ENCODE measurements at regions not wholly inside any gene's neighbourhood (a gene's known extent, or its start where the extent isn't known, plus 50 kb on each side); places are given as distances from the start of the nearest gene placed in this dataset.
"Not testable (repeated sequence)": the region's sequence is repeated elsewhere in the genome, so short reads cannot be mapped to it uniquely, and the experiment has no call there.

- DNase-seq (ENCODE audit: low read depth); H3K9ac ChIP-seq (ENCODE audit: low read length); H3K9me3 ChIP-seq (ENCODE audit: control insufficient read depth, low read length); H3K4me3 ChIP-seq (ENCODE audit: low read length); H3K27me3 ChIP-seq (replicated peaks; ENCODE audit: control insufficient read depth, insufficient read depth, low read length); H3K4me1 ChIP-seq (ENCODE audit: control insufficient read depth, insufficient read depth, low read length); H3K36me3 ChIP-seq (ENCODE audit: control insufficient read depth, insufficient read depth, low read length, severe bottlenecking): not testable (repeated sequence)
Observed at GRCh38 chr2:97431169-97431725, 158.4 kb downstream of the ANKRD36B start.

- not testable (repeated sequence) for H3K9ac ChIP-seq (ENCODE audit: low read length); H3K27me3 ChIP-seq (replicated peaks; ENCODE audit: control insufficient read depth, insufficient read depth, low read length); DNase-seq (ENCODE audit: low read depth); H3K4me1 ChIP-seq (ENCODE audit: control insufficient read depth, insufficient read depth, low read length); H3K9me3 ChIP-seq (ENCODE audit: control insufficient read depth, low read length); H3K4me3 ChIP-seq (ENCODE audit: low read length); H3K36me3 ChIP-seq (ENCODE audit: control insufficient read depth, insufficient read depth, low read length, severe bottlenecking)
Observed at GRCh38 chr2:97422376-97422775, 167.3 kb downstream of the ANKRD36B start.

- not testable (repeated sequence) for H3K4me3 ChIP-seq (ENCODE audit: low read length); H3K4me1 ChIP-seq (ENCODE audit: control insufficient read depth, insufficient read depth, low read length); H3K36me3 ChIP-seq (ENCODE audit: control insufficient read depth, insufficient read depth, low read length, severe bottlenecking); H3K27me3 ChIP-seq (replicated peaks; ENCODE audit: control insufficient read depth, insufficient read depth, low read length); H3K9ac ChIP-seq (ENCODE audit: low read length); DNase-seq (ENCODE audit: low read depth); H3K9me3 ChIP-seq (ENCODE audit: control insufficient read depth, low read length)
Observed at GRCh38 chr2:97406340-97406739, 183.3 kb downstream of the ANKRD36B start.

- H3K9ac ChIP-seq (ENCODE audit: low read length); DNase-seq (ENCODE audit: low read depth); H3K27me3 ChIP-seq (replicated peaks; ENCODE audit: control insufficient read depth, insufficient read depth, low read length); H3K36me3 ChIP-seq (ENCODE audit: control insufficient read depth, insufficient read depth, low read length, severe bottlenecking); H3K4me1 ChIP-seq (ENCODE audit: control insufficient read depth, insufficient read depth, low read length); H3K4me3 ChIP-seq (ENCODE audit: low read length); H3K9me3 ChIP-seq (ENCODE audit: control insufficient read depth, low read length): not testable (repeated sequence)
Observed at GRCh38 chr2:97405172-97405737, 184.4 kb downstream of the ANKRD36B start.

- not testable (repeated sequence) for H3K9me3 ChIP-seq (ENCODE audit: control insufficient read depth, low read length); H3K4me3 ChIP-seq (ENCODE audit: low read length)
Observed at GRCh38 chr2:97402678-97403077, 187.0 kb downstream of the ANKRD36B start.

DNA sequence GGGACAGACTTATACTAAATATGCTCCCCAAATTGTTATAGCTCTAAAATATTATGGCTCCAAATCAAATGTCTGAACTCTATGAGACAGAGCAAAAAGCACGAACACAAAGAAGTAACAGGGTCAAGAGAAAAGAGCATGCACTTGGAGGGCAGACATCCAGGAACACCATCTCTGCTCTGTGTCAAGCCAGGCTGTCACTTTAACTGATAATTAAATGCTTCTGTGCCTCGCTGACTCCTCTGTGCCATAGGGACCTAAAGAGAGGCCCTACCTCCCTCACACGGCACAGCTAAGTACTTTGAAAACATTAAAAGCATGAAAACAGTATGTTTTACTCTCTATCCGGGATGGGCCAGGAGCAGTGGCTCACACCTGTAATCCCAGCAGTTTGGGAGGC, 194.0 kb downstream of the ANKRD36B start:
- not testable (repeated sequence) for H3K9ac ChIP-seq (ENCODE audit: low read length); DNase-seq (ENCODE audit: low read depth); H3K27me3 ChIP-seq (replicated peaks; ENCODE audit: control insufficient read depth, insufficient read depth, low read length); H3K4me1 ChIP-seq (ENCODE audit: control insufficient read depth, insufficient read depth, low read length); H3K4me3 ChIP-seq (ENCODE audit: low read length); H3K9me3 ChIP-seq (ENCODE audit: control insufficient read depth, low read length); H3K36me3 ChIP-seq (ENCODE audit: control insufficient read depth, insufficient read depth, low read length, severe bottlenecking)

More at GRCh38 chr2:97402678-97403077, 187.0 kb downstream of the ANKRD36B start:
- H3K27me3 ChIP-seq (replicated peaks; ENCODE audit: control insufficient read depth, insufficient read depth, low read length); H3K4me1 ChIP-seq (ENCODE audit: control insufficient read depth, insufficient read depth, low read length); DNase-seq (ENCODE audit: low read depth); H3K36me3 ChIP-seq (ENCODE audit: control insufficient read depth, insufficient read depth, low read length, severe bottlenecking); H3K9ac ChIP-seq (ENCODE audit: low read length): not testable (repeated sequence)

GRCh38 chr2:97385803-97386202, 203.9 kb downstream of the ANKRD36B start:
- not testable (repeated sequence) for H3K4me3 ChIP-seq (ENCODE audit: low read length); H3K9me3 ChIP-seq (ENCODE audit: control insufficient read depth, low read length); DNase-seq (ENCODE audit: low read depth); H3K9ac ChIP-seq (ENCODE audit: low read length); H3K36me3 ChIP-seq (ENCODE audit: control insufficient read depth, insufficient read depth, low read length, severe bottlenecking); H3K4me1 ChIP-seq (ENCODE audit: control insufficient read depth, insufficient read depth, low read length); H3K27me3 ChIP-seq (replicated peaks; ENCODE audit: control insufficient read depth, insufficient read depth, low read length)

DNA sequence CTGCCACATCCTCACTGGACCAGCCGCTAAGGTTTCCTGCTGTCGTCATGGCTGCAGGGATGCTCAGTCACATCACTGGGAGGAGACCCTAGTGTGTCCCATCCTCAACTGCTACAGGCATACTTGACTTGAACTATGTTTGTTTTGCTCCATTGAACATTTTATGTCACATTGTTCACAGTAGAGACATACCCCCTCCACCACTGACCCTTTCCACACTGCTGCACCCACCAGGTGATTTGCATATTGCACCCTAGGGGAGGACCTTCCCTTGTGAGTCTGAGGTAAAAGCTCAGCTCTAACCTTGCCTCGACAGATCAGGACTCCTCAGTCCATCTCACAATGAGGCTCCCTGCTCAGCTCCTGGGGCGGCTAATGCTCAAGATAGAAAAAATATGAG, 213.8 kb downstream of the ANKRD36B start:
- H3K4me3 ChIP-seq (ENCODE audit: low read length); H3K36me3 ChIP-seq (ENCODE audit: control insufficient read depth, insufficient read depth, low read length, severe bottlenecking); H3K4me1 ChIP-seq (ENCODE audit: control insufficient read depth, insufficient read depth, low read length); H3K9me3 ChIP-seq (ENCODE audit: control insufficient read depth, low read length); H3K27me3 ChIP-seq (replicated peaks; ENCODE audit: control insufficient read depth, insufficient read depth, low read length); DNase-seq (ENCODE audit: low read depth); H3K9ac ChIP-seq (ENCODE audit: low read length): not testable (repeated sequence)

GRCh38 chr2:97374426-97374825, 215.3 kb downstream of the ANKRD36B start:
- H3K4me1 ChIP-seq (ENCODE audit: control insufficient read depth, insufficient read depth, low read length); DNase-seq (ENCODE audit: low read depth); H3K27me3 ChIP-seq (replicated peaks; ENCODE audit: control insufficient read depth, insufficient read depth, low read length); H3K9me3 ChIP-seq (ENCODE audit: control insufficient read depth, low read length); H3K36me3 ChIP-seq (ENCODE audit: control insufficient read depth, insufficient read depth, low read length, severe bottlenecking); H3K9ac ChIP-seq (ENCODE audit: low read length); H3K4me3 ChIP-seq (ENCODE audit: low read length): not testable (repeated sequence)

DNA sequence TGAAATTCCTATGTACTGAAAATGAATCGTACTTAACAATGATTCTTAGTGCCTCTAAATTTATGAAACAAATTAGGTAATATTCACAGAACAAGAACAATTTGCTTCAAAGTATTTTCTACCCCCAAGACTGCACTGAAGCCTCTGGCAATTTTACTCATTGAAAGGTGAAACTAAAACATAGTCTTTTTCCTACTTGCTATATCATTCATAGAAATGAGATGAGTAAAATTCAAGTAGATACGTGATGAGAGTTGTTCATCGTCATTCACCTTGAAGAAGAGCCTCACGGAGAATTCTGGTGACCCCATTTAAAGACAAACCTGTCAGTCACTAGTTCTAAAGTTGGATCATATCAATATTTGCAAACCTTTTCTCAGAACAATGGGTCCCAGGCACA, 226.5 kb downstream of the ANKRD36B start:
- H3K4me3 ChIP-seq (ENCODE audit: low read length); DNase-seq (ENCODE audit: low read depth); H3K36me3 ChIP-seq (ENCODE audit: control insufficient read depth, insufficient read depth, low read length, severe bottlenecking); H3K9ac ChIP-seq (ENCODE audit: low read length); H3K4me1 ChIP-seq (ENCODE audit: control insufficient read depth, insufficient read depth, low read length); H3K9me3 ChIP-seq (ENCODE audit: control insufficient read depth, low read length): not testable (repeated sequence)
- H3K27me3 ChIP-seq (replicated peaks; ENCODE audit: control insufficient read depth, insufficient read depth, low read length): peaks cover 14% of the 10 kb centered on the region

DNA sequence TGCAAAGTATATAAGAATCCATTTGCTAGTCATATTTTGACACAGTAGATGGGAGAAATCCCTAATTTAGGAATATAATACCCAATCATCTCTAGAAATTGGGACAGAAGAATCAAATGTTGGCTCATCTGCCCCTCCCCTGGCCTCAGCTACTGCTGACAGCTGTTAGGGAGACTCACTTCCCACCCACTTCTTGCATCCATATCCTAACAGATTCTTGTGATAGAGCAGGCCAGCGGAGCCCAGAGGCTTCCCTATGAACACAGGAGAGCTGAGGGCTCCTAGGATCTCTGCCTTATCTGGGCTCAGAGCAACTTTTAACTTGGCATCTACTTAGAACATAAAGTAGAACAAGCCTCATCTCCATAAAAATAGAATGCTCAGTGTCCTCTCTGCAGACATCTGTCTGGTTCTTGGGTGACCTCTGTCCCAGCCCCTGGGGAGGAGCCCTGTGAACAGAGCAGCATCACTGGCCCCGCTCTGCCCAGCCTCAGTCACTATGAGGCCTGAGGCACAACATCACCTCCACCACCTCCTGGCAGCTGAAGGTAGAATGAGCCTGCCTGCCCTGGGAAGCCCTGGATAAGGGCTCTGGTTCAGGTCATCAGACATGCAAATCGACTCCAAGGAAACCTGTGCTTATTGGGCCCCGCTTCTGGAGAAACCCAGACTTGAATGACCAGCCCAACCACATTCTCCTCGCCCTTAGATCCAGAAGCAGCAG, 229.7 kb downstream of the ANKRD36B start:
- Histone ChIP-seq H3K4me1 (ENCODE audit: control insufficient read depth, insufficient read depth, low read length) (no peaks in the 10 kb centered on the region), H3K36me3 (ENCODE audit: control insufficient read depth, insufficient read depth, low read length, severe bottlenecking) (no peaks in the 10 kb centered on the region), H3K4me3 (ENCODE audit: low read length) (no peak overlapping the region), H3K27me3 (replicated peaks; ENCODE audit: control insufficient read depth, insufficient read depth, low read length) (peaks cover 34% of the 10 kb centered on the region), H3K9me3 (ENCODE audit: control insufficient read depth, low read length) (no peaks in the 10 kb centered on the region), H3K9ac (ENCODE audit: low read length) (no peak overlapping the region)
- DNase-seq (ENCODE audit: low read depth): no peak

DNA sequence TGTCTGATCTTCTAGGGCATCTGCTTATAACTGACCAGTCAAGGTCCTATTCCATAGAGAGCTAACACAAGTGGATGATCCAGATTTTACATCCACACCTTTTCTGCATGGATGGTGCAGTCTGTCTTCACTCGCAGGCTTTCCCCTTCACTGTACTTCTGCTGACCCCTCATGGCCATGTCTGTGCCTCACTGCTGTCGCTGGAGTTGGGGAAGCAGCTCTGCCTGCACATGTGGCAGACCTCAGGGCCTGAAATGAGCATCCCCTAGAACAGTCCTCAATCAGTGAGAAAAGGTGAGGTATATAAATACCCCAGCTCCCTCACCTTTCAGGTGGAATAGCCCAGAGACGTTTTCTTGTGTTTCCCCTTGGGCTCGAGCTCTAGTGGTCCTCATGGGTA, 233.8 kb downstream of the ANKRD36B start:
- Histone ChIP-seq H3K9ac (ENCODE audit: low read length) (no peak overlapping the region), H3K4me1 (ENCODE audit: control insufficient read depth, insufficient read depth, low read length) (no peaks in the 10 kb centered on the region), H3K36me3 (ENCODE audit: control insufficient read depth, insufficient read depth, low read length, severe bottlenecking) (no peaks in the 10 kb centered on the region), H3K4me3 (ENCODE audit: low read length) (no peak overlapping the region), H3K27me3 (replicated peaks; ENCODE audit: control insufficient read depth, insufficient read depth, low read length) (peaks cover 67% of the 10 kb centered on the region), H3K9me3 (ENCODE audit: control insufficient read depth, low read length) (no peaks in the 10 kb centered on the region)
- DNase-seq (ENCODE audit: low read depth): no peak
